MM.1S (cell line): ENCODE measurements at regions not wholly inside any gene's neighbourhood (a gene's known extent, or its start where the extent isn't known, plus 50 kb on each side); places are given as distances from the start of the nearest gene placed in this dataset.

Experiments used
- DNase-seq: peaks from one replicate; pipeline ENCODE4 v3.0.0-alpha.2; 2015
- H2AFZ ChIP-seq: fragments of 300-600 bp; sonication (generic); 2 replicates; pipeline ENCODE4 v1.6.0; 2016; ENCODE audit warnings: antibody characterized with exemption, low read length
- H3F3A ChIP-seq: fragments of 300-600 bp; sonication (generic); 2 replicates; pipeline ENCODE4 v1.6.1; 2016; ENCODE audit warnings: mild to moderate bottlenecking, antibody characterized with exemption, low read length, moderate library complexity, mixed read lengths; ENCODE audit not compliant: insufficient read depth
- H3K27ac ChIP-seq: fragments of 300-600 bp; sonication (generic); 2 replicates; pipeline ENCODE4 v1.5.1; 2016; ENCODE audit warnings: mild to moderate bottlenecking, low read length
- H3K27me3 ChIP-seq: fragments of 300-600 bp; sonication (generic); replicated peaks from 2 replicates; pipeline ENCODE4 v1.6.0; 2016; ENCODE audit warnings: low read length; ENCODE audit not compliant: insufficient read depth
- H3K36me3 ChIP-seq: fragments of 300-600 bp; sonication (generic); replicated peaks from 2 replicates; pipeline ENCODE4 v1.6.1; 2016; ENCODE audit warnings: mild to moderate bottlenecking, low read length, mixed read lengths; ENCODE audit not compliant: insufficient read depth
- H3K4me1 ChIP-seq: fragments of 300-600 bp; sonication (generic); 2 replicates; pipeline ENCODE4 v1.6.1; 2016; ENCODE audit warnings: low read length, mixed read lengths
- H3K4me2 ChIP-seq: fragments of 300-600 bp; sonication (generic); 2 replicates; pipeline ENCODE4 v1.6.0; 2016; ENCODE audit warnings: low read depth, low read length
- H3K4me3 ChIP-seq: fragments of 300-600 bp; sonication (generic); 2 replicates; pipeline ENCODE4 v1.5.1; 2016; ENCODE audit warnings: low read length, mixed read lengths
- H3K79me2 ChIP-seq: fragments of 300-600 bp; sonication (generic); 2 replicates; pipeline ENCODE4 v1.6.1; 2016; ENCODE audit warnings: mixed run types, low read length, mixed read lengths
- H3K9ac ChIP-seq: fragments of 300-600 bp; sonication (generic); 2 replicates; pipeline ENCODE4 v1.6.1; 2016; ENCODE audit warnings: low read length, mixed read lengths
- H3K9me2 ChIP-seq: fragments of 300-600 bp; sonication (generic); replicated peaks from 2 replicates; pipeline ENCODE4 v1.6.1; 2016; ENCODE audit warnings: mild to moderate bottlenecking, low read length, mixed read lengths; ENCODE audit not compliant: insufficient read depth
- H3K9me3 ChIP-seq: fragments of 300-600 bp; sonication (generic); replicated peaks from 2 replicates; pipeline ENCODE4 v1.6.1; 2016; ENCODE audit warnings: mild to moderate bottlenecking, low read length, mixed read lengths; ENCODE audit not compliant: insufficient read depth
- H4K20me1 ChIP-seq: fragments of 300-600 bp; sonication (generic); 2 replicates; pipeline ENCODE4 v1.6.1; 2016; ENCODE audit warnings: mild to moderate bottlenecking, low read length, moderate library complexity, mixed read lengths; ENCODE audit not compliant: insufficient read depth
- EZH2 ChIP-seq: fragments of 300-600 bp; sonication (generic); optimal IDR thresholded peaks from 2 replicates; pipeline ENCODE3; 2017; ENCODE audit warnings: low read depth, mild to moderate bottlenecking, antibody characterized with exemption, low read length, mixed read lengths
- EZH2phosphoT487 ChIP-seq: fragments of 300-600 bp; sonication (generic); IDR thresholded peaks from 2 replicates; pipeline ENCODE4 v1.6.1; 2018; ENCODE audit warnings: antibody characterized with exemption, low read length
- TF ChIP-seq, protein P1 (sequence below): fragments of 300-600 bp; sonication (generic); IDR thresholded peaks from 2 replicates; pipeline ENCODE4 v1.5.1; 2016; ENCODE audit warnings: antibody characterized with exemption, low read length, mixed read lengths

DNA sequence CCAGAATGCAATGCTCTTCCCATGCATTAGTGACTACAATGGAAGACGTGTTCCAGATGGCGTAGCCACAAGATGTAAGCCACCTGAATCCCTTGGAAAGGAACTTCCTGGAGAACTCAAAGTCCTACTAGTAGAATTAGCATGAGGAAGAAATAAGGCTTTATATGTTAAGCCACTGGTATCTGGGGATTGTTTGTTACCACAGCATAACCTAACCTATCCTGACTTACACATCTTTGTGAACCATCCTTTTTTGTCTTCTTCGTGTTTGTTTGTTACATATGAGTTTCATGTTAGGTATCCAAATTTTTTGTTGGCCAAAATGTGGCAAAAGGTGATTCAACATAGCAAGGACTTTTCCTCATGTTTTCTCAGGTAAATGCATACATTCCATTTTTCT lies 188.9 kb downstream of the C1D start:
- Histone ChIP-seq H2AFZ (no peak overlapping the region), H3K4me3 (no peak overlapping the region), H3K9ac (no peak overlapping the region), H3K9me2 (no peaks in the 10 kb centered on the region), H3K79me2 (no peaks in the 10 kb centered on the region), H3F3A (no peaks in the 10 kb centered on the region), H3K4me1 (no peaks in the 10 kb centered on the region), H3K4me2 (no peak overlapping the region), H3K36me3 (no peaks in the 10 kb centered on the region), H3K27me3 (no peaks in the 10 kb centered on the region), H3K9me3 (no peaks in the 10 kb centered on the region), H4K20me1 (no peaks in the 10 kb centered on the region), H3K27ac (no peak overlapping the region)
- TF ChIP-seq, protein P1, sequence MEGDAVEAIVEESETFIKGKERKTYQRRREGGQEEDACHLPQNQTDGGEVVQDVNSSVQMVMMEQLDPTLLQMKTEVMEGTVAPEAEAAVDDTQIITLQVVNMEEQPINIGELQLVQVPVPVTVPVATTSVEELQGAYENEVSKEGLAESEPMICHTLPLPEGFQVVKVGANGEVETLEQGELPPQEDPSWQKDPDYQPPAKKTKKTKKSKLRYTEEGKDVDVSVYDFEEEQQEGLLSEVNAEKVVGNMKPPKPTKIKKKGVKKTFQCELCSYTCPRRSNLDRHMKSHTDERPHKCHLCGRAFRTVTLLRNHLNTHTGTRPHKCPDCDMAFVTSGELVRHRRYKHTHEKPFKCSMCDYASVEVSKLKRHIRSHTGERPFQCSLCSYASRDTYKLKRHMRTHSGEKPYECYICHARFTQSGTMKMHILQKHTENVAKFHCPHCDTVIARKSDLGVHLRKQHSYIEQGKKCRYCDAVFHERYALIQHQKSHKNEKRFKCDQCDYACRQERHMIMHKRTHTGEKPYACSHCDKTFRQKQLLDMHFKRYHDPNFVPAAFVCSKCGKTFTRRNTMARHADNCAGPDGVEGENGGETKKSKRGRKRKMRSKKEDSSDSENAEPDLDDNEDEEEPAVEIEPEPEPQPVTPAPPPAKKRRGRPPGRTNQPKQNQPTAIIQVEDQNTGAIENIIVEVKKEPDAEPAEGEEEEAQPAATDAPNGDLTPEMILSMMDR, result no peak
- TF ChIP-seq EZH2phosphoT487, result no peak
- TF ChIP-seq EZH2, result no peak
- DNase-seq, result no peak

DNA sequence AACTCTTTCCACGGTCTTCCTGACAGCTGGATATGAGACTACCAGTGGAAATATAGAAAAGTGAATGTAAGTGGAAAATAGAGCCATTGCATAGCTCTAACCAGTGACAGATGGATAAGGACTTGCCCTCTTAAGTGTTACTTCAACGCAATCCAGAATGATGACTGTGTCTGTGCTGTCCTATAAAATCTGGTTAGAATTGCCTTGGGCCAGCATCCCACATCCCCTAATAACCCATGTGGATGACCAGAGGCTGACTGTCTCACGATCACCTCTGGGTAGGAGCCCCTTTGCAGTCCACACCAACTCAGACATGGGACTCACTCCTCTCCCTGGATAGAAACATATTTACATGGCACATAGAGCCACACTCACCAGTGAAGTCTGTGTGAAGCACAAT lies 186.6 kb downstream of the C1D start:
- H3K36me3 ChIP-seq, result no peaks in the 10 kb centered on the region
- no peaks in the 10 kb centered on the region for H4K20me1 ChIP-seq
- H3K4me2 ChIP-seq, result no peak overlapping the region
- H3K4me3 ChIP-seq, result no peak overlapping the region
- no peak overlapping the region for H3K9ac ChIP-seq
- TF ChIP-seq, protein P1, result no peak
- TF ChIP-seq EZH2, result no peak
- TF ChIP-seq EZH2phosphoT487, result no peak
- H3K4me1 ChIP-seq, result no peaks in the 10 kb centered on the region
- H3K27me3 ChIP-seq, result no peaks in the 10 kb centered on the region
- H3F3A ChIP-seq, result no peaks in the 10 kb centered on the region
- H3K9me2 ChIP-seq, result no peaks in the 10 kb centered on the region
- H3K27ac ChIP-seq, result no peak overlapping the region
- no peaks in the 10 kb centered on the region for H3K9me3 ChIP-seq
- no peak overlapping the region for H2AFZ ChIP-seq
- no peaks in the 10 kb centered on the region for H3K79me2 ChIP-seq
- DNase-seq, result no peak

DNA sequence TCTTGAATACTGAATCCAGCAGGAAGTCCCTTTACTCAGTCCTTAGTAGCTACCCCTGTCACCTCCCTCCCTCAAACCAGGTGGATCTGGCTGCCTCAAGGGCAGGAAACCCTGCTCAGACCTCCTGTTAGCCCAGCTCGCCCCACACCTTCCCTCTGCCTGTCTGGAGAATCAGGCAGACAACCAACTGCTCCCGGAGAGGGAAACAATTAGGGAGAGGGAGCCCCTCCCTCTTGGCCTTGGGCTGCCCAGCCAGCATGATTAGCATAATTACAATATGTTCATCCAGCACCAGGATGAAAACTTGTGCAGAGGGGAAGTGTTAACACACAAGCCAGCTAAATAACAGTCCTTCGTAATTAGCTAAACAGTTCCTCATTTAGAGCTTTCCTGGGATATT lies 185.5 kb downstream of the C1D start:
- TF ChIP-seq EZH2 (no peak), EZH2phosphoT487 (no peak)
- TF ChIP-seq, protein P1, result no peak
- no peak overlapping the region for H2AFZ ChIP-seq

DNA sequence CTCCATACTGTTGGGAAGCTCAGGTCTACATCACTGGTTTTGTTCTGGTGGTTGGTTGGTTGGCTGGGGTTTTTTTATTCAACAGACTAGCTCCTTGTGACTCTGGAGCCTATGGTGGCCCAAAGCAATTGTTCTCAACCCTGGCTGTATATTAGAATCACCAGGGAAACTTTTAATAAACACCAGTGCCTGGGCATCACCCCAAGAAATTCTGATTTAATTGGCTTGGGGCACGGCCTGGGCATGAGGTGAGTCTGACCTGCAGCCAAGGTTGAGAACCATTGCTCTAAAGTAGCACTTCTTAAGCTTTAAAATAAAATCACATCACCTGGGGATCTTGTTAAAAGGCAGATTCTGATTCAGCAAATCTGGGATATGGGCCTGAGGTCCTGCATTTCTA lies 184.1 kb downstream of the C1D start:
- no peaks in the 10 kb centered on the region for H3K79me2 ChIP-seq
- H3K27me3 ChIP-seq, result no peaks in the 10 kb centered on the region
- H3K27ac ChIP-seq, result no peak overlapping the region
- H3K4me2 ChIP-seq, result no peak overlapping the region
- H3K9ac ChIP-seq, result no peak overlapping the region
- H3K36me3 ChIP-seq, result no peaks in the 10 kb centered on the region
- no peaks in the 10 kb centered on the region for H3K9me2 ChIP-seq
- no peak overlapping the region for H3K4me3 ChIP-seq
- DNase-seq, result no peak
- TF ChIP-seq EZH2phosphoT487, result no peak
- TF ChIP-seq, protein P1, result no peak
- TF ChIP-seq EZH2, result no peak
- no peaks in the 10 kb centered on the region for H4K20me1 ChIP-seq
- no peaks in the 10 kb centered on the region for H3F3A ChIP-seq
- no peaks in the 10 kb centered on the region for H3K9me3 ChIP-seq
- H2AFZ ChIP-seq, result no peak overlapping the region
- no peaks in the 10 kb centered on the region for H3K4me1 ChIP-seq

More for the DNA sequence above, 185.5 kb downstream of the C1D start:
- Histone ChIP-seq H3K4me2 (no peak overlapping the region), H3K4me1 (no peaks in the 10 kb centered on the region), H3K27ac (no peak overlapping the region), H3K27me3 (no peaks in the 10 kb centered on the region), H3K4me3 (no peak overlapping the region), H3K9me2 (no peaks in the 10 kb centered on the region), H4K20me1 (no peaks in the 10 kb centered on the region), H3K36me3 (no peaks in the 10 kb centered on the region), H3K9ac (no peak overlapping the region), H3K9me3 (no peaks in the 10 kb centered on the region), H3K79me2 (no peaks in the 10 kb centered on the region), H3F3A (no peaks in the 10 kb centered on the region)
- DNase-seq, result no peak
